ENCODE measurements at regions not wholly inside any gene's neighbourhood (a gene's known extent, or its start where the extent isn't known, plus 50 kb on each side); places are given as distances from the start of the nearest gene placed in this dataset.

DNA sequence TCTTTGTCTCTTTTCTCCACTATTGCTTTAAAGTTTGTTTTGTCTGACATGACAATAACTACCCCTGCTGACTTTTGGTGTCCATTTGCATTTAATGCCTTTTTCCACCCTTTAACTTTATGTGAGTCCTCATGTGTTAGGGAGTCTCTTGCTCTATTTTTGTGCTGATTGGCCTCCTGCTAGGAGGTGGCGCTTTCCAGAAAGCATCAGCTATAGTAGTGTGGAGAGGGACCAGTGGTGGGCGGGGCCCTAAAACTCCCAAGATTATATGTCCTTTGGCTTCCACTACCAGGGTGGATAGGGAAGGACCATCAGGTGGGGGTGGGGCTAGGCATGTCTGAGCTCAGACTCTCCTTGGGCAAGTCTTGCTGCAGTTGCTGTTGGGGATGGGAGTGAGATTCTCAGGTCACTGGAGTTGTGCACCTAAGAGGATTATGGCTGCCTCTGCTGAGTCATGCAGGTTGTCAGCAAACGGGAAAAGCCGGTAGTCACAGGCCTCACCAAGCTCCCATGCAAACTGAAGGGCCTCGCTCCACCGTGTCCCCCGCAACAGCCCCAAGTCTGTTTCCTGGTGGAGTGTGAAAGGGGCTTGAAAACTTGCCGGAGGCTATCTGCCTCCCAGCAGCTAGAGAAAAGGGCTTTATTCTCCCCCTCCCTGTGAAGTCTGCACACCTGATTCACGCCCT is 156.3 kb downstream of the CPEB2 start:
- H2AFZ ChIP-seq (ENCODE audit: low read depth) = no peak overlapping the region
- no peaks in the 10 kb centered on the region for H4K20me1 ChIP-seq (ENCODE audit: insufficient read depth)
- no peak overlapping the region for H3K27ac ChIP-seq
- no peak overlapping the region for H3K9ac ChIP-seq
- TF ChIP-seq, protein P1, sequence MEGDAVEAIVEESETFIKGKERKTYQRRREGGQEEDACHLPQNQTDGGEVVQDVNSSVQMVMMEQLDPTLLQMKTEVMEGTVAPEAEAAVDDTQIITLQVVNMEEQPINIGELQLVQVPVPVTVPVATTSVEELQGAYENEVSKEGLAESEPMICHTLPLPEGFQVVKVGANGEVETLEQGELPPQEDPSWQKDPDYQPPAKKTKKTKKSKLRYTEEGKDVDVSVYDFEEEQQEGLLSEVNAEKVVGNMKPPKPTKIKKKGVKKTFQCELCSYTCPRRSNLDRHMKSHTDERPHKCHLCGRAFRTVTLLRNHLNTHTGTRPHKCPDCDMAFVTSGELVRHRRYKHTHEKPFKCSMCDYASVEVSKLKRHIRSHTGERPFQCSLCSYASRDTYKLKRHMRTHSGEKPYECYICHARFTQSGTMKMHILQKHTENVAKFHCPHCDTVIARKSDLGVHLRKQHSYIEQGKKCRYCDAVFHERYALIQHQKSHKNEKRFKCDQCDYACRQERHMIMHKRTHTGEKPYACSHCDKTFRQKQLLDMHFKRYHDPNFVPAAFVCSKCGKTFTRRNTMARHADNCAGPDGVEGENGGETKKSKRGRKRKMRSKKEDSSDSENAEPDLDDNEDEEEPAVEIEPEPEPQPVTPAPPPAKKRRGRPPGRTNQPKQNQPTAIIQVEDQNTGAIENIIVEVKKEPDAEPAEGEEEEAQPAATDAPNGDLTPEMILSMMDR (conservative IDR thresholded peaks at IDR 0.05; ENCODE audit: low read depth, low read length) = no peak
- no peaks in the 10 kb centered on the region for H3K79me2 ChIP-seq (ENCODE audit: insufficient read depth, low read depth)
- no peak overlapping the region for H3K4me3 ChIP-seq (IDR thresholded peaks at IDR 0.05; ENCODE audit: insufficient read depth, low read depth, low read length)
- no peaks in the 10 kb centered on the region for H3K36me3 ChIP-seq (ENCODE audit: insufficient read depth)
- H3K4me2 ChIP-seq = no peak overlapping the region
- no peaks in the 10 kb centered on the region for H3K4me1 ChIP-seq (ENCODE audit: low read depth, poor library complexity, severe bottlenecking)
- H3K27me3 ChIP-seq (ENCODE audit: insufficient read depth, low read depth) = no peaks in the 10 kb centered on the region

DNA sequence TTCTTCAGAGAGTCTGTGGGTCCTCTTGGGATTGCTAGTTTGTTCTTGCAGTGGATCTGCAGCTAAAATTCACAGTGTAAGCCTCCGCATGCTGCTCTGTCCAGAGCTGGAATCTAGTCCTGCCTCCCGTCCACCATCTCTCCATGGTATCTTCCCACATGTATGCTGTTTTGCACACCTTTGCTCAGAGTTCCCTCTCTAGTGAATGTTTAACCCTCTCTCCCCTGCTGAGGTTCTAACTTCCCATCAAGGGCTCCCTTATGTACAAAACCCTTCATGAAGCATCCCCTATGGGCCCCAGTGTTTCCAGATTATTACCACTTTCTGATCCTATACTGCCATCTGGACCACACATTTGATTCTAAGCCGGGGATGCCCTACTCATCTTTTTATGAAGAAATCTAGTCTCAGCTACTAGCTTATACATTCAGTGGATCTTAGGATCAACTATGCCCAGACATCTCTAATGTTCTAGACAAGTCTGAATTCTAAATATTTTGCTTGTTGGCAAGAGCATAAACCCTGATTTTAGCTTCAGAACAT is 157.3 kb downstream of the CPEB2 start:
- no peak overlapping the region for H2AFZ ChIP-seq (ENCODE audit: low read depth)
- no peak overlapping the region for H3K4me2 ChIP-seq

DNA sequence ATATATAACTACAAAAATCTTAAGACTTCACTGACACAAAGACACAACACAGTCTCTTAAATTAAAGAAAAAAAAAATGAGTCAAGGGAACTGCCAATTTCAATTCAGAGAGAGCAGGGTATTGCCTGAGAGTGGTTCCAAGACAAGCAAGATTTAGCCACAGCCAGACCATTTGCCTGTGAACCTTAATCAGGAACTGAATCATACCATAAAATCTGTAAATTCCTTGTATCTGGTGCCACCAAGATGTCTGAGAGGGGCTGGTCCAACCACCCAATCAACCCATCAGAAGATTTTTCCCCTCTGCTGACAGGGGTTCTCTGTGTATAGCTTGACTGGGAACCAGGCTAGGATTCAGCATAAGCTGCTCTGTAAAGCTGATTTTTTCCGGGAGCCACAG is 159.2 kb downstream of the CPEB2 start:
- Histone ChIP-seq H3K27ac (no peak overlapping the region), H2AFZ (ENCODE audit: low read depth) (no peak overlapping the region), H3K36me3 (ENCODE audit: insufficient read depth) (no peaks in the 10 kb centered on the region), H3K9ac (no peak overlapping the region), H3K4me2 (no peak overlapping the region), H3K79me2 (ENCODE audit: insufficient read depth, low read depth) (no peaks in the 10 kb centered on the region), H3K4me1 (ENCODE audit: low read depth, poor library complexity, severe bottlenecking) (no peaks in the 10 kb centered on the region), H3K4me3 (IDR thresholded peaks at IDR 0.05; ENCODE audit: insufficient read depth, low read depth, low read length) (no peak overlapping the region), H3K27me3 (ENCODE audit: insufficient read depth, low read depth) (no peaks in the 10 kb centered on the region), H4K20me1 (ENCODE audit: insufficient read depth) (no peaks in the 10 kb centered on the region)
- TF ChIP-seq, protein P1 (conservative IDR thresholded peaks at IDR 0.05; ENCODE audit: low read depth, low read length) = no peak

More for the DNA sequence above, 157.3 kb downstream of the CPEB2 start:
- H4K20me1 ChIP-seq (ENCODE audit: insufficient read depth) = no peaks in the 10 kb centered on the region
- no peak overlapping the region for H3K27ac ChIP-seq
- TF ChIP-seq, protein P1 (conservative IDR thresholded peaks at IDR 0.05; ENCODE audit: low read depth, low read length) = no peak
- no peaks in the 10 kb centered on the region for H3K27me3 ChIP-seq (ENCODE audit: insufficient read depth, low read depth)
- no peaks in the 10 kb centered on the region for H3K4me1 ChIP-seq (ENCODE audit: low read depth, poor library complexity, severe bottlenecking)
- no peaks in the 10 kb centered on the region for H3K79me2 ChIP-seq (ENCODE audit: insufficient read depth, low read depth)
- no peak overlapping the region for H3K9ac ChIP-seq
- no peak overlapping the region for H3K4me3 ChIP-seq (IDR thresholded peaks at IDR 0.05; ENCODE audit: insufficient read depth, low read depth, low read length)
- no peaks in the 10 kb centered on the region for H3K36me3 ChIP-seq (ENCODE audit: insufficient read depth)

DNA sequence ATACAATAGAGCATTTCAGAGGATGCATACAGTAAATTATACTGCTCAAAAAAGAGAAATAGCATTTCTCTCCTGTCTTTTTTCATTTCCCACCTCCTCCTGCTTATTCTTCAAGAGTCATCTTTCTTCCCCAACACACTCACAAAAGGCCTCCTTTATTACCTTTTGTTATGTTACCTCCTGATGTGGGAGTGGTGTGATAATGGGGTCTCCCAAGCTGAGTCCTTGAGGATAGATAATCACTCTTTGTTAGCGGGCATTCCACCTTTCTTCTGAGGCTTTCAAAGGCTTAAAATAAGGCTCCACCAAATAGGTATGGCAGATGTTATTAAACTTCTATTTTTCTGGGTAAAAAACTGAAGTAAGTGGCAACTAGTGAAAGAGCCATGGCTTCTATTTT is 159.8 kb downstream of the CPEB2 start:
- Histone ChIP-seq H3K27ac (no peak overlapping the region), H3K27me3 (ENCODE audit: insufficient read depth, low read depth) (no peaks in the 10 kb centered on the region), H3K36me3 (ENCODE audit: insufficient read depth) (no peaks in the 10 kb centered on the region), H4K20me1 (ENCODE audit: insufficient read depth) (no peaks in the 10 kb centered on the region), H3K9ac (no peak overlapping the region), H2AFZ (ENCODE audit: low read depth) (no peak overlapping the region), H3K4me2 (no peak overlapping the region), H3K4me1 (ENCODE audit: low read depth, poor library complexity, severe bottlenecking) (no peaks in the 10 kb centered on the region), H3K4me3 (IDR thresholded peaks at IDR 0.05; ENCODE audit: insufficient read depth, low read depth, low read length) (no peak overlapping the region), H3K79me2 (ENCODE audit: insufficient read depth, low read depth) (no peaks in the 10 kb centered on the region)
- TF ChIP-seq, protein P1 (conservative IDR thresholded peaks at IDR 0.05; ENCODE audit: low read depth, low read length) = no peak
